SK-N-SH (cell line): ENCODE measurements at regions not wholly inside any gene's neighbourhood (a gene's known extent, or its start where the extent isn't known, plus 50 kb on each side); places are given as distances from the start of the nearest gene placed in this dataset.

Experiments used
- CTCF ChIA-PET: fragments of 300-600, 350-600 bp; formaldehyde crosslinking; extraction: SDS; loops from one replicate; lab custom pipeline; 2021; lab: Yijun Ruan, JAX
- POLR2A ChIA-PET: fragments of 350-600 bp; sonication (Branson Sonifier 250); formaldehyde crosslinking; extraction: SDS; loops from one replicate; lab custom pipeline; 2020; ENCODE audit warnings: antibody characterized with exemption, inconsistent platforms; lab: Yijun Ruan, JAX
- DNase-seq: peaks from one replicate; pipeline ENCODE4 v3.0.0; 2012
- H2AFZ ChIP-seq: fragments of 200-600 bp; sonication (generic); 2 replicates; pipeline ENCODE4 v1.8.1; 2016; ENCODE audit warnings: antibody characterized with exemption, mild to moderate bottlenecking, low read depth
- H3F3A ChIP-seq: fragments of 200-600 bp; sonication (generic); replicated peaks from 2 replicates; pipeline ENCODE3; 2016; ENCODE audit warnings: antibody characterized with exemption, mild to moderate bottlenecking; ENCODE audit not compliant: insufficient read depth
- H3K27ac ChIP-seq, 2 experiments: fragments of 200-500 bp in 1 of 2; fragments of 200-600 bp in 1 of 2; sonication (Bioruptor generic) in 1 of 2; sonication (generic), shearing (Covaris generic) in 1 of 2; 2 replicates each; pipeline versions ENCODE4 v1.5.1 to v1.6.1; 2014 to 2016; ENCODE audit warnings: low read depth in 2 of 2, inconsistent platforms in 1 of 2, low read length in 1 of 2, mild to moderate bottlenecking in 1 of 2, mixed read lengths in 1 of 2
- H3K27me3 ChIP-seq: fragments of 200-600 bp; sonication (generic), shearing (Covaris generic); 2 replicates; pipeline ENCODE4 v1.6.1; 2016; ENCODE audit warnings: mixed run types; ENCODE audit not compliant: insufficient read depth
- H3K36me3 ChIP-seq, 2 experiments: fragments of 200-500 bp in 1 of 2; fragments of 200-600 bp in 1 of 2; sonication (Bioruptor generic) in 1 of 2; sonication (generic) in 1 of 2; replicated peaks in 1 of 2; 2 replicates each; pipeline versions ENCODE3 to v1.5.1; 2014 to 2016; ENCODE audit warnings: low read length in 1 of 2, mild to moderate bottlenecking in 1 of 2; ENCODE audit not compliant: insufficient read depth in 2 of 2, control insufficient read depth in 1 of 2
- H3K4me1 ChIP-seq, 2 experiments: fragments of 200-500 bp in 1 of 2; fragments of 200-600 bp in 1 of 2; sonication (Bioruptor generic) in 1 of 2; sonication (generic), shearing (Covaris generic) in 1 of 2; 2 replicates each; pipeline versions ENCODE4 v1.5.1 to v1.6.1; 2014 to 2016; ENCODE audit warnings: low read depth in 1 of 2, low read length in 1 of 2, mixed run types in 1 of 2; ENCODE audit not compliant: insufficient read depth in 2 of 2, control insufficient read depth in 1 of 2
- H3K4me2 ChIP-seq: fragments of 200-600 bp; sonication (generic), shearing (Covaris generic); 2 replicates; pipeline ENCODE4 v1.6.1; 2017; ENCODE audit warnings: mixed run types
- H3K4me3 ChIP-seq, 2 experiments: fragments of 200-500 bp in 1 of 2; fragments of 200-600 bp in 1 of 2; sonication (Bioruptor generic) in 1 of 2; sonication (generic), shearing (Covaris generic) in 1 of 2; 2 replicates each; pipeline versions ENCODE4 v1.5.1 to v1.8.1; 2014 to 2016; ENCODE audit warnings: low read depth in 2 of 2, inconsistent platforms in 1 of 2, low read length in 1 of 2, mild to moderate bottlenecking in 1 of 2, mixed read lengths in 1 of 2, moderate library complexity in 1 of 2
- H3K79me2 ChIP-seq: fragments of 200-600 bp; sonication (generic); 2 replicates; pipeline ENCODE4 v1.8.1; 2017; ENCODE audit warnings: mild to moderate bottlenecking; ENCODE audit not compliant: insufficient read depth
- H3K9ac ChIP-seq: fragments of 200-600 bp; sonication (generic); 2 replicates; pipeline ENCODE4 v1.6.1; 2017; ENCODE audit warnings: mixed run types
- H3K9me2 ChIP-seq: fragments of 200-600 bp; sonication (generic); 2 replicates; pipeline ENCODE4 v1.6.1; 2017; ENCODE audit warnings: mixed run types
- H3K9me3 ChIP-seq: fragments of 200-600 bp; sonication (generic); 2 replicates; pipeline ENCODE4 v1.6.1; 2017; ENCODE audit warnings: mixed run types, mild to moderate bottlenecking, moderate library complexity
- H4K20me1 ChIP-seq: fragments of 200-600 bp; sonication (generic); 2 replicates; pipeline ENCODE4 v1.6.1; 2017; ENCODE audit warnings: mild to moderate bottlenecking, mixed run types; ENCODE audit not compliant: insufficient read depth
- EP300 ChIP-seq, 2 experiments: IDR thresholded peaks; 2 replicates each; pipeline versions ENCODE4 v1.4.0 to v1.6.1; 2012; ENCODE audit warnings: borderline replicate concordance in 1 of 2, low read depth in 1 of 2, low read length in 1 of 2
- FOXJ3 ChIP-seq: sonication (generic); formaldehyde crosslinking; IDR thresholded peaks from 2 replicates; pipeline ENCODE4 v1.5.1; 2020; ENCODE audit warnings: mild to moderate bottlenecking, missing genetic modification reagents
- GABPA ChIP-seq: IDR thresholded peaks from 2 replicates; pipeline ENCODE4 v1.4.0; 2012; ENCODE audit warnings: low read depth, mild to moderate bottlenecking
- JUND ChIP-seq: IDR thresholded peaks from 2 replicates; pipeline ENCODE4 v1.4.0; 2012
- POLR2AphosphoS5 ChIP-seq: IDR thresholded peaks from 2 replicates; pipeline ENCODE4 v1.6.1; 2012; ENCODE audit warnings: low read depth, low read length
- RAD21 ChIP-seq: IDR thresholded peaks from 2 replicates; pipeline ENCODE4 v1.6.1; 2012; ENCODE audit warnings: mild to moderate bottlenecking, low read length
- SIN3A ChIP-seq: IDR thresholded peaks from 2 replicates; pipeline ENCODE4 v1.6.1; 2012; ENCODE audit warnings: low read depth, mild to moderate bottlenecking, low read length, moderate library complexity, borderline replicate concordance
- SMC3 ChIP-seq: IDR thresholded peaks from 2 replicates; pipeline ENCODE4 v1.6.1; 2012; ENCODE audit warnings: low read depth, low read length, improper control_type of control experiment
- TCF12 ChIP-seq: IDR thresholded peaks from 2 replicates; pipeline ENCODE4 v1.4.0; 2012
- YY1 ChIP-seq: IDR thresholded peaks from 2 replicates; pipeline ENCODE4 v1.4.0; 2012; ENCODE audit warnings: low read depth, mild to moderate bottlenecking
- WGBS: methylation state at CpG from one replicate; pipeline ENCODE4 v1.1.6; 2017; ENCODE audit warnings: low lambda C conversion rate; 5-methylcytosine and 5-hydroxymethylcytosine counted together
- TF ChIP-seq, protein P1 (sequence below): IDR thresholded peaks from 2 replicates; pipeline ENCODE4 v1.4.0; 2012; ENCODE audit warnings: low read depth
- TF ChIP-seq, protein P2 (sequence below): fragments of 150-350 bp; IDR thresholded peaks from 2 replicates; pipeline ENCODE4 v1.6.1; 2017; ENCODE audit warnings: antibody characterized with exemption, low read length, low read depth, borderline replicate concordance
- TF ChIP-seq, protein P3 (sequence below): IDR thresholded peaks from 2 replicates; pipeline ENCODE4; 2012
- TF ChIP-seq, protein P4 (sequence below): IDR thresholded peaks from 2 replicates; pipeline ENCODE4 v1.6.1; 2012; ENCODE audit warnings: mild to moderate bottlenecking, low read depth, low read length, moderate library complexity
- TF ChIP-seq, protein P5 (sequence below): IDR thresholded peaks from 2 replicates; pipeline ENCODE4 v1.4.0; 2012; ENCODE audit warnings: low read depth, borderline replicate concordance
- TF ChIP-seq, protein P6 (sequence below): IDR thresholded peaks from 2 replicates; pipeline ENCODE4 v1.4.0; 2012; ENCODE audit warnings: low read depth, borderline replicate concordance

DNA sequence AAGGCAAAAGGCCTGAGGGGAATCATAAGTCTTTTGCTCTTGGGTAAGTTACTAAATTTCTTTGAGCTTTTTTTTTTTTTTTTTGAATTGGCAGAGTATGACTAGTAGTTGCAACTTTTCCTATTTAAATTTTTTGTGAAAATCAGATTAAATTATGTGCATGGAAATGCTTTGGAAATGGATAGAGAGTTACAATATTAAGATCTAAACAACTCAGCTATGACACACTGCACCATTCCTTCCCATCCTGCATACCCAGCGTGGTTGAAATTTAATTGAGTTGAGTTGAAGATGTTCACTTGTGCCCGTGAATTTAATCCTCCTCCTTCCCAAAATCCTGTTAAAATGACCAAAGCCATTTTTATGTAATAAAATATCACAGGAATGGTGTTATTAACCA is 296.4 kb downstream of the ACTL7B start:
- no peaks in the 10 kb centered on the region for H4K20me1 ChIP-seq
- no peak overlapping the region for H3K4me2 ChIP-seq
- H3K79me2 ChIP-seq, result no peaks in the 10 kb centered on the region
- WGBS, result 26% methylated on average over 2 of the region's 2 CpGs
- no peaks in the 10 kb centered on the region for H3K9me3 ChIP-seq
- POLR2A ChIA-PET, result no interaction called here
- H3K9ac ChIP-seq, result no peak overlapping the region
- no peak for DNase-seq
- H3K36me3 ChIP-seq, result no peaks in the 10 kb centered on the region
- no peak overlapping the region for H3K4me3 ChIP-seq
- CTCF ChIA-PET, result interaction anchor here (0.7 to 1.1 kb wide), 3 partner anchors 456 to 1137 kb away, joined by 3 to 5 read pairs (median 3); no protein-coding TSS in a partner anchor
- H3K27ac ChIP-seq, result no peak overlapping the region
- no peaks in the 10 kb centered on the region for H3F3A ChIP-seq
- H3K4me1 ChIP-seq, result no peaks in the 10 kb centered on the region
- TF ChIP-seq EP300 (IDR thresholded peaks at IDR 0.05; ENCODE audit: borderline replicate concordance in 1 of 2, low read depth in 1 of 2, low read length in 1 of 2), result no peak
- TF ChIP-seq RAD21, result no peak
- TF ChIP-seq, protein P1, sequence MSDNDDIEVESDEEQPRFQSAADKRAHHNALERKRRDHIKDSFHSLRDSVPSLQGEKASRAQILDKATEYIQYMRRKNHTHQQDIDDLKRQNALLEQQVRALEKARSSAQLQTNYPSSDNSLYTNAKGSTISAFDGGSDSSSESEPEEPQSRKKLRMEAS, result no peak
- TF ChIP-seq, protein P2, sequence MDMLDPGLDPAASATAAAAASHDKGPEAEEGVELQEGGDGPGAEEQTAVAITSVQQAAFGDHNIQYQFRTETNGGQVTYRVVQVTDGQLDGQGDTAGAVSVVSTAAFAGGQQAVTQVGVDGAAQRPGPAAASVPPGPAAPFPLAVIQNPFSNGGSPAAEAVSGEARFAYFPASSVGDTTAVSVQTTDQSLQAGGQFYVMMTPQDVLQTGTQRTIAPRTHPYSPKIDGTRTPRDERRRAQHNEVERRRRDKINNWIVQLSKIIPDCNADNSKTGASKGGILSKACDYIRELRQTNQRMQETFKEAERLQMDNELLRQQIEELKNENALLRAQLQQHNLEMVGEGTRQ, result no peak
- no peak for TF ChIP-seq FOXJ3
- TF ChIP-seq GABPA, result no peak
- no peak for TF ChIP-seq POLR2AphosphoS5
- TF ChIP-seq, protein P3, sequence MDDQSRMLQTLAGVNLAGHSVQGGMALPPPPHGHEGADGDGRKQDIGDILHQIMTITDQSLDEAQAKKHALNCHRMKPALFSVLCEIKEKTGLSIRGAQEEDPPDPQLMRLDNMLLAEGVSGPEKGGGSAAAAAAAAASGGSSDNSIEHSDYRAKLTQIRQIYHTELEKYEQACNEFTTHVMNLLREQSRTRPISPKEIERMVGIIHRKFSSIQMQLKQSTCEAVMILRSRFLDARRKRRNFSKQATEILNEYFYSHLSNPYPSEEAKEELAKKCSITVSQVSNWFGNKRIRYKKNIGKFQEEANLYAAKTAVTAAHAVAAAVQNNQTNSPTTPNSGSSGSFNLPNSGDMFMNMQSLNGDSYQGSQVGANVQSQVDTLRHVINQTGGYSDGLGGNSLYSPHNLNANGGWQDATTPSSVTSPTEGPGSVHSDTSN, result no peak
- TF ChIP-seq TCF12, result no peak
- peaks cover 8% of the 10 kb centered on the region; the same call in 1 of the 2 replicates for H3K27me3 ChIP-seq
- H2AFZ ChIP-seq, result no peak overlapping the region
- no peaks in the 10 kb centered on the region for H3K9me2 ChIP-seq

DNA sequence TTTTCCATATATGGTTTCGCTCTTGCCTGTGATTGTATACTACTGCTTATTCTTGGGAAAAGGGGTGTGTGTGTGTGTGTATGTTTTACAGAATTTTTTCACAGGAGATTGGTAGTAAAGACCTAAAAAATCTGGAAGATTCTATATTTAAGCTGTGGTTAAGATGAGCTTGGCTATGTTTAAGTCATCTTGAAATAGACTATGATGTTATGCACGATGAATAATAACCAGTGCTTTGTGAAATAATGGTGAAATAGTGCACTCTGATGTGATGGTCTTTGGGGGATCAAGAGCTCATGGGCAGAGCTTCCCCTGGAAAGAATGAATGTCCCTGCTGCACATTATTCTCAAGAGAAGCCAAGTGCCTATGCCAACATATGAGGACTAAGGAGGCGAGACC is 301.0 kb downstream of the ACTL7B start:
- ChIA-PET POLR2A (no interaction called here), CTCF (interaction anchor here (0.9 to 2.0 kb wide), 3 partner anchors 11 to 1089 kb away, joined by 5 to 7 read pairs (median 5); no protein-coding TSS in a partner anchor)
- no peak overlapping the region for H3K9ac ChIP-seq
- no peak overlapping the region for H3K4me3 ChIP-seq
- no peak for DNase-seq
- no peaks in the 10 kb centered on the region for H4K20me1 ChIP-seq
- no peak for TF ChIP-seq YY1
- TF ChIP-seq JUND, result no peak
- TF ChIP-seq, protein P4, sequence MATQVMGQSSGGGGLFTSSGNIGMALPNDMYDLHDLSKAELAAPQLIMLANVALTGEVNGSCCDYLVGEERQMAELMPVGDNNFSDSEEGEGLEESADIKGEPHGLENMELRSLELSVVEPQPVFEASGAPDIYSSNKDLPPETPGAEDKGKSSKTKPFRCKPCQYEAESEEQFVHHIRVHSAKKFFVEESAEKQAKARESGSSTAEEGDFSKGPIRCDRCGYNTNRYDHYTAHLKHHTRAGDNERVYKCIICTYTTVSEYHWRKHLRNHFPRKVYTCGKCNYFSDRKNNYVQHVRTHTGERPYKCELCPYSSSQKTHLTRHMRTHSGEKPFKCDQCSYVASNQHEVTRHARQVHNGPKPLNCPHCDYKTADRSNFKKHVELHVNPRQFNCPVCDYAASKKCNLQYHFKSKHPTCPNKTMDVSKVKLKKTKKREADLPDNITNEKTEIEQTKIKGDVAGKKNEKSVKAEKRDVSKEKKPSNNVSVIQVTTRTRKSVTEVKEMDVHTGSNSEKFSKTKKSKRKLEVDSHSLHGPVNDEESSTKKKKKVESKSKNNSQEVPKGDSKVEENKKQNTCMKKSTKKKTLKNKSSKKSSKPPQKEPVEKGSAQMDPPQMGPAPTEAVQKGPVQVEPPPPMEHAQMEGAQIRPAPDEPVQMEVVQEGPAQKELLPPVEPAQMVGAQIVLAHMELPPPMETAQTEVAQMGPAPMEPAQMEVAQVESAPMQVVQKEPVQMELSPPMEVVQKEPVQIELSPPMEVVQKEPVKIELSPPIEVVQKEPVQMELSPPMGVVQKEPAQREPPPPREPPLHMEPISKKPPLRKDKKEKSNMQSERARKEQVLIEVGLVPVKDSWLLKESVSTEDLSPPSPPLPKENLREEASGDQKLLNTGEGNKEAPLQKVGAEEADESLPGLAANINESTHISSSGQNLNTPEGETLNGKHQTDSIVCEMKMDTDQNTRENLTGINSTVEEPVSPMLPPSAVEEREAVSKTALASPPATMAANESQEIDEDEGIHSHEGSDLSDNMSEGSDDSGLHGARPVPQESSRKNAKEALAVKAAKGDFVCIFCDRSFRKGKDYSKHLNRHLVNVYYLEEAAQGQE, result no peak
- TF ChIP-seq SIN3A, result no peak
- no peak for TF ChIP-seq SMC3
- TF ChIP-seq, protein P5, sequence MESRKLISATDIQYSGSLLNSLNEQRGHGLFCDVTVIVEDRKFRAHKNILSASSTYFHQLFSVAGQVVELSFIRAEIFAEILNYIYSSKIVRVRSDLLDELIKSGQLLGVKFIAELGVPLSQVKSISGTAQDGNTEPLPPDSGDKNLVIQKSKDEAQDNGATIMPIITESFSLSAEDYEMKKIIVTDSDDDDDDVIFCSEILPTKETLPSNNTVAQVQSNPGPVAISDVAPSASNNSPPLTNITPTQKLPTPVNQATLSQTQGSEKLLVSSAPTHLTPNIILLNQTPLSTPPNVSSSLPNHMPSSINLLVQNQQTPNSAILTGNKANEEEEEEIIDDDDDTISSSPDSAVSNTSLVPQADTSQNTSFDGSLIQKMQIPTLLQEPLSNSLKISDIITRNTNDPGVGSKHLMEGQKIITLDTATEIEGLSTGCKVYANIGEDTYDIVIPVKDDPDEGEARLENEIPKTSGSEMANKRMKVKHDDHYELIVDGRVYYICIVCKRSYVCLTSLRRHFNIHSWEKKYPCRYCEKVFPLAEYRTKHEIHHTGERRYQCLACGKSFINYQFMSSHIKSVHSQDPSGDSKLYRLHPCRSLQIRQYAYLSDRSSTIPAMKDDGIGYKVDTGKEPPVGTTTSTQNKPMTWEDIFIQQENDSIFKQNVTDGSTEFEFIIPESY, result no peak
- no peak for TF ChIP-seq EP300 (IDR thresholded peaks at IDR 0.05; ENCODE audit: borderline replicate concordance in 1 of 2, low read depth in 1 of 2, low read length in 1 of 2)
- TF ChIP-seq, protein P6, sequence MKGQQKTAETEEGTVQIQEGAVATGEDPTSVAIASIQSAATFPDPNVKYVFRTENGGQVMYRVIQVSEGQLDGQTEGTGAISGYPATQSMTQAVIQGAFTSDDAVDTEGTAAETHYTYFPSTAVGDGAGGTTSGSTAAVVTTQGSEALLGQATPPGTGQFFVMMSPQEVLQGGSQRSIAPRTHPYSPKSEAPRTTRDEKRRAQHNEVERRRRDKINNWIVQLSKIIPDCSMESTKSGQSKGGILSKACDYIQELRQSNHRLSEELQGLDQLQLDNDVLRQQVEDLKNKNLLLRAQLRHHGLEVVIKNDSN, result no peak
- H3K27me3 ChIP-seq, result peaks cover 8% of the 10 kb centered on the region; the same call in 1 of the 2 replicates
- no peak overlapping the region for H3K4me2 ChIP-seq
- H3K27ac ChIP-seq, result no peak overlapping the region
- H3K9me3 ChIP-seq, result no peaks in the 10 kb centered on the region
- H3K4me1 ChIP-seq, result peaks cover 0 to 12% of the 10 kb centered on the region in 2 experiments; a peak in 3 of 4 replicates
- H3F3A ChIP-seq, result peaks cover 12% of the 10 kb centered on the region
- H3K36me3 ChIP-seq, result no peaks in the 10 kb centered on the region
- no peaks in the 10 kb centered on the region for H3K79me2 ChIP-seq
- no peaks in the 10 kb centered on the region for H3K9me2 ChIP-seq
- WGBS, result 68% methylated on average over 3 of the region's 3 CpGs
- H2AFZ ChIP-seq, result no peak overlapping the region
